ENCODE measurements at regions not wholly inside any gene's neighbourhood (a gene's known extent, or its start where the extent isn't known, plus 50 kb on each side); places are given as distances from the start of the nearest gene placed in this dataset.
"Not testable (repeated sequence)": the region's sequence is repeated elsewhere in the genome, so short reads cannot be mapped to it uniquely, and the experiment has no call there.

- DNase-seq, result no peak
Observed at GRCh38 chr13:24563087-24563486, 50.5 kb upstream of the PARP4 start.

- not testable (repeated sequence) for DNase-seq
Observed at GRCh38 chr13:24563971-24564370, 51.4 kb upstream of the PARP4 start.

GRCh38 chr13:24564881-24565280 lies 52.3 kb upstream of the PARP4 start:
- no peak for DNase-seq

GRCh38 chr13:24567593-24567992 lies 55.0 kb upstream of the PARP4 start:
- not testable (repeated sequence) for DNase-seq

- DNase-seq, result no peak
Observed at GRCh38 chr13:24574847-24575246, 62.3 kb upstream of the PARP4 start.

- DNase-seq, result peak; percentile 19
Observed at GRCh38 chr13:24580315-24580714, 67.7 kb upstream of the PARP4 start.

- DNase-seq, result not testable (repeated sequence)
Observed at GRCh38 chr13:24581578-24581977, 69.0 kb upstream of the PARP4 start.

- not testable (repeated sequence) for DNase-seq
Observed at GRCh38 chr13:24591697-24592096, 79.1 kb upstream of the PARP4 start.

GRCh38 chr13:24597906-24598670 lies 82.1 kb upstream of the ATP12A start:
- not testable (repeated sequence) for DNase-seq

- DNase-seq, result not testable (repeated sequence)
Observed at GRCh38 chr13:24599019-24599791, 81.0 kb upstream of the ATP12A start.

GRCh38 chr13:24605923-24606372 lies 74.3 kb upstream of the ATP12A start:
- no peak for DNase-seq

GRCh38 chr13:24606486-24607170 lies 73.6 kb upstream of the ATP12A start:
- no peak for DNase-seq

- DNase-seq, result no peak
Observed at GRCh38 chr13:24610956-24611355, 69.3 kb upstream of the ATP12A start.

GRCh38 chr13:24612726-24613125 lies 67.5 kb upstream of the ATP12A start:
- DNase-seq, result no peak

- DNase-seq, result no peak
Observed at GRCh38 chr13:24613128-24613527, 67.1 kb upstream of the ATP12A start.

- DNase-seq, result no peak
Observed at GRCh38 chr13:24613755-24614154, 66.5 kb upstream of the ATP12A start.

- DNase-seq, result no peak
Observed at GRCh38 chr13:24614306-24615080, 65.7 kb upstream of the ATP12A start.

GRCh38 chr13:24615114-24615513 lies 65.1 kb upstream of the ATP12A start:
- DNase-seq, result no peak

- no peak for DNase-seq
Observed at GRCh38 chr13:24615911-24616472, 64.2 kb upstream of the ATP12A start.

GRCh38 chr13:24616514-24616913 lies 63.7 kb upstream of the ATP12A start:
- no peak for DNase-seq

GRCh38 chr13:24617256-24618010 lies 62.8 kb upstream of the ATP12A start:
- no peak for DNase-seq
